Lower lobe of right lung (tissue), 2 donors: ENCODE measurements at regions not wholly inside any gene's neighbourhood (a gene's known extent, or its start where the extent isn't known, plus 50 kb on each side); places are given as distances from the start of the nearest gene placed in this dataset.
"Not testable (repeated sequence)": the region's sequence is repeated elsewhere in the genome, so short reads cannot be mapped to it uniquely, and the experiment has no call there.

Source experiments
- ATAC-seq, 2 donors: fragments of 200-7000 bp; cut with Tn5 transposase; one replicate each; pipeline ENCODE4 v1.9.1; 2020 to 2022; ENCODE audit warnings: mild to moderate bottlenecking in 2 of 2, moderate library complexity in 2 of 2
- DNase-seq: peaks from one replicate; pipeline ENCODE4 v3.0.0-alpha.2; 2020
- H3K27ac ChIP-seq: fragments of 200-600 bp; one replicate; pipeline ENCODE4 v1.8.0; 2022
- H3K27me3 ChIP-seq: fragments of 200-600 bp; one replicate; pipeline ENCODE4 v1.8.0; 2022; ENCODE audit warnings: low read depth
- H3K36me3 ChIP-seq: fragments of 200-600 bp; one replicate; pipeline ENCODE4 v1.8.0; 2022; ENCODE audit warnings: mild to moderate bottlenecking
- H3K4me1 ChIP-seq: fragments of 200-600 bp; one replicate; pipeline ENCODE4 v1.8.0; 2022
- H3K4me3 ChIP-seq: fragments of 200-600 bp; one replicate; pipeline ENCODE4 v1.8.0; 2022; ENCODE audit warnings: mild to moderate bottlenecking
- H3K9me3 ChIP-seq: fragments of 200-600 bp; one replicate; pipeline ENCODE4 v1.8.0; 2022
- CTCF ChIP-seq: fragments of 200-600 bp; IDR thresholded peaks from one replicate; pipeline ENCODE4 v1.8.0; 2022; ENCODE audit warnings: antibody characterized with exemption, mild to moderate bottlenecking
- intact Hi-C: fragments of 100-400 bp; cut with DNase I; formaldehyde crosslinking; loops from one replicate; pipeline ENCODE4 v1.11.0; 2022
- donor health status: DM: no; HTN: yes; CAD: no; lungs with severe emphysema.

GRCh38 chr16:29144669-29145062 lies 159.8 kb downstream of the LAT start:
- H3K36me3 ChIP-seq, H3K27me3 ChIP-seq, H3K4me1 ChIP-seq, H3K27ac ChIP-seq, H3K4me3 ChIP-seq, intact Hi-C loops, H3K9me3 ChIP-seq: not testable (repeated sequence)
- ATAC-seq = peak in 1 of 2 donors; percentile 20
- peak; percentile 35 for DNase-seq

- H3K36me3 ChIP-seq, H3K4me1 ChIP-seq, H3K27ac ChIP-seq, ATAC-seq, H3K27me3 ChIP-seq, intact Hi-C loops, H3K9me3 ChIP-seq, H3K4me3 ChIP-seq: not testable (repeated sequence)
- peak; percentile 37 for DNase-seq
These were observed 159.2 kb downstream of the LAT start for GRCh38 chr16:29143739-29144668.

DNA sequence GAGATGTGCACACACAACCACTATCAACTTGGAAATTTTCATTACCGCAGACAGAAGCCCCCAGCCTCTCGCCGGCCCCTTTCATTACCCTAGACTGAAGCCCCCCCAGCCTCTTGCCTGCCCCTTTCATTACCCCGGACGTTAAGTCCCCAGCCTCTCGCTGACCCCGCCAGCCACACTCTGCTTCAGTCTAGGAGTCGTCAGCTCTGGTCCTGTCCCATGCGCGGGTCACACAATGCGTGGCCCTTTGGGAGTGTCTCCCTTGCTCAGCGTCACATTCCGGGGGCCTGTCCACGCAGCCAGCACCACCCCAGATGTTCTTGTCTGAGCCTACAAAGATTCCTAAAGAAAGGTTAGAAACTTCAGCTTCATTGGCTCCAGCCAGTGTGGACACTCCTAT lies 157.7 kb downstream of the LAT start:
- ATAC-seq, H3K4me1 ChIP-seq, H3K4me3 ChIP-seq, H3K27ac ChIP-seq, H3K9me3 ChIP-seq, H3K27me3 ChIP-seq, intact Hi-C loops, H3K36me3 ChIP-seq: not testable (repeated sequence)
- DNase-seq = peak; percentile 28

DNA sequence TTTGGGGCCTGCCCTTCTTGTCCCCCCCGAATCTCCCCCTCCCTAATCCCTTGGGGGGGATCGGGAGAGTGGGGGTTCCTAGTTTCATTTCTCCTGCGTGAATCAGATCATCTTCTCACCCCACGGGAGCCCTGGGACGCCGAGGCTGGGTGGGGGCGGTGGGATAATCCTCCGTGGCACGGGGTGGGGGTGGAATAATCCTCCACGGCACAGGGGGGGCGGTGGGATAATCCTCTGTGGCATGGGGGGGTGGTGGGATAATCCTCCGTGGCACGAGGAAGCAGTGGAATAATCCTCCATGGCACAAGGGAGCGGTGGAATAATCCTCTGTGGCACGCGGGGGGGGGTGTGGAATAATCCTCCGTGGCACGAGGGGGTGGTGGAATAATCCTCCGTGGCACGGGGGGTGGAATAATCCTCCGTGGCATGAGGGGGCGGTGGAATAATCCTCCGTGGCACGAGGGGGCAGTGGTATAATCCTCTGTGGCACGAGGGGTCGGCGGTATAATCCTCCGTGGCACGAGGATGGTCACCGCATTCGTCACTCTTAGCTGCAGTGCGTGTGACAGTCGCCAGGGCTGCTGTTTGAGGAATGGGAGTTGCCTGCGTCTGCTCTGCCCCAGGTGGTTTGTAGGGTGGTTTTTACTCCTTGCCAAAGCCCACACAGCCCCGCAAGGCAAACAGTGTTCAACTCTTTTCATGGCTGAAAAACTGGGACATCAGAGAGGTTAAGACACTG lies 156.9 kb downstream of the LAT start:
- H3K27ac ChIP-seq = no peak overlapping the region
- no peak for TF ChIP-seq CTCF
- no peak overlapping the region for H3K4me3 ChIP-seq
- ATAC-seq = no peak
- H3K9me3 ChIP-seq = no peaks in the 10 kb centered on the region
- DNase-seq = peak; percentile 18
- H3K27me3 ChIP-seq = no peaks in the 10 kb centered on the region
- no peaks in the 10 kb centered on the region for H3K36me3 ChIP-seq
- intact Hi-C loops = no loop called here
- H3K4me1 ChIP-seq = no peaks in the 10 kb centered on the region

- H3K36me3 ChIP-seq, H3K27me3 ChIP-seq, H3K4me1 ChIP-seq, H3K9me3 ChIP-seq, ATAC-seq, intact Hi-C loops, H3K4me3 ChIP-seq, H3K27ac ChIP-seq: not testable (repeated sequence)
- DNase-seq = peak; percentile 12
These were observed 156.3 kb downstream of the LAT start for GRCh38 chr16:29141121-29141520.

DNA sequence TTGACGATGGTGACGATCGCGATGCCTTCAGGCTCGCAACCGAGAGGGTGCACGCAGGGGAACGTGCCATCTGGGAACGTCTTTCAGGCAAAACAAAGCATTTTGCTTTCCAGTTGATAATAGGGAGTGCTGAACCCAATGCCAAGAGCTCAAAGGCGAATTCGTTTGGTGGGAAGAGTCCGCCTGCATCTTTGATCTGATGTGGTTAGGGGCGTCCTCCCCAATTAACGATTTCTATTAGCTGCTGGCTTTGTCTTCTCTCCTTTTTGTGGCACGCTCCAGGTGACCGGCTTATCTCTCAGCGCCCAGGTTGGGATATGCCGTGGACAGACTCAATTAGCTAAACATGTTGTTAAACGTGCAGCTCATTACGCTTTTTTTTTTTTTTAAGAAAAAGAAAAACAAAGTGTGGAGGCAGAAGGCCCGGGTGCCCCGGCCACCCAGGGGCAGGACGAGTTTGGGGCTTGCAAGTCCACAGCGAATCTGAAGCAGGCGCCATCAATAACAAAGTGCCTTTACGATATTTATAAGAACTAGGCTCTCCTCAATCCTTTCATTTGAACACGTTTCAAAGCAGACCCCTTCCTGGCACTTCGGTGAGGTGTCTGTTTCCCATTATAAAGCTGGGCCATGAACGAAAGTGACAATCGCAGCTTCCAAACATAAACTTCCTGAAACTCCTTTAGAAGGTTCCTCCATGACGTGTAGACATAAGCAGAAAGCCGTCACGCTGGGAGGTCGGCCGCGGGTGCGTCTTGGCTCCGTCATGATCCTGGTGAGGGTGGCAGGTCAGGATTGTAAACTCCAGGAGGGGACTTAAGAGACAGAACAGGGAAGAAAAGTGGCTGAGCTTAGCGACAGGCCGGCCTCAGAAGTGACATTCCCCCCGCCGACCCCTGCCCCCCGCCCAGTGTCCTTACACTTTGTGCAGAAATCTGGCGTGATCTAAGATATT lies 155.3 kb downstream of the LAT start:
- H3K27ac ChIP-seq, H3K9me3 ChIP-seq, H3K4me1 ChIP-seq, H3K4me3 ChIP-seq, H3K36me3 ChIP-seq, intact Hi-C loops, ATAC-seq, H3K27me3 ChIP-seq: not testable (repeated sequence)
- DNase-seq = peak; percentile 24

GRCh38 chr16:29139261-29139802 lies 154.5 kb downstream of the LAT start:
- Histone ChIP-seq H3K4me1 (no peaks in the 10 kb centered on the region), H3K4me3 (no peak overlapping the region), H3K27ac (no peak overlapping the region), H3K27me3 (no peaks in the 10 kb centered on the region), H3K9me3 (no peaks in the 10 kb centered on the region), H3K36me3 (no peaks in the 10 kb centered on the region)
- DNase-seq = peak; percentile 16
- TF ChIP-seq CTCF = no peak
- intact Hi-C loops = no loop called here
- no peak for ATAC-seq

DNA sequence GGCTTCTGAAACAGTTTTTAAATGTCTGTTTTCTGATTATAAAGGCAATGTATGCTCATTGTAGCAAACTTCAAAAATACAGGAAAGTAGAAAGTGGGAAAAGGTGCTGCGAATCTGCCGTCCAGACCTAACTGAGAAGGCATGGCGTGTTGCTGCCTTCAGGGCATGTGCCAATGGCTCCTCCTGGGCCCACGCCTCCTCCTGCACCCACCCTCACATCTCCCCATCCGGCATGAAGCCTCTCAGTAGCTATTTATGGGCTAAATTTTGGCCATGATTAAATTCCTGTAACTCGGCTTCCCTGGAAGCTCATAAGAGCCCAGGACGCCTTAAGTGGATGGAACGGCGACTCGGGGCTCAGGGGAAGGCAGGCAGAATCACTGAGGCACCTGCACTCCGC lies 153.8 kb downstream of the LAT start:
- H3K4me3 ChIP-seq, H3K36me3 ChIP-seq, H3K9me3 ChIP-seq, H3K27me3 ChIP-seq, ATAC-seq, H3K27ac ChIP-seq, H3K4me1 ChIP-seq, intact Hi-C loops: not testable (repeated sequence)
- peak; percentile 2 for DNase-seq

DNA sequence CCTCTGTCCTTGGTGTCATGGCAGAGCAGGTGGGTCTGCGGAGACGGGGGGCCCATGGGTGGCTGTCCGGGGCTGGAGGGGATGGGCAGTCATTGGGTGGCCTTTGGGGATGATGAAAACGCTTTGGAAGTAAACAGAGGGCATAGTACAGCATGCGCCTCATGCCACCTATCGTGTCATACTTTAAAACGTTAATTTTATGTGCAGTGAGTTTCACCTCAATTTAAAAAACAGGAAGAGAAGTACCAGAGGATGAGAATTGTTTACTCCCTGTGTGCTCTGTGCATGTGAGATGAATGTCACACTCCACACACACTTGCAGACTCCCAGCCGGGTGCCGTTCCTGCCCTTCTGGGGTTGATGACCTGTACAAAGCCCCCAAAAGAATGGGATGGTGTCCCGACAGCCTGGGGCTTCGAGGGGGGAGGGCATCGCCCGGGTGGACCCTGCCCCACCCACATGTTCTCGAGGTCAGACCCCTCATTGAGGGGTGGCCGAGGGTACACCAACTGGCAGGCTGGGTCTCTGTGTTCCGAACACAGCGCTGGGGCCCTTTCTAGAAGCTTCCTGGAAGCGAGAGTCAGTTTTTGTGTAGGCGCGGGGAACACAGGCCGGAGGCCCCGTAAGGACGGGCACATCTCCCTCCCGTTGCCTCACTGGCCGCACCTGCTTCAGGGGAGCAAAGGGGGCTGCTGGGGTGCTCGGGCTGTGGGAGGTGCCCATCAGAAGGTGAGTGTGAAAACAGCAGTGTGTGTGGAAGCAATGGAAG lies 153.2 kb downstream of the LAT start:
- peak; percentile 9 for DNase-seq
- H3K36me3 ChIP-seq, H3K9me3 ChIP-seq, H3K27ac ChIP-seq, H3K27me3 ChIP-seq, H3K4me3 ChIP-seq, ATAC-seq, intact Hi-C loops, H3K4me1 ChIP-seq: not testable (repeated sequence)

DNA sequence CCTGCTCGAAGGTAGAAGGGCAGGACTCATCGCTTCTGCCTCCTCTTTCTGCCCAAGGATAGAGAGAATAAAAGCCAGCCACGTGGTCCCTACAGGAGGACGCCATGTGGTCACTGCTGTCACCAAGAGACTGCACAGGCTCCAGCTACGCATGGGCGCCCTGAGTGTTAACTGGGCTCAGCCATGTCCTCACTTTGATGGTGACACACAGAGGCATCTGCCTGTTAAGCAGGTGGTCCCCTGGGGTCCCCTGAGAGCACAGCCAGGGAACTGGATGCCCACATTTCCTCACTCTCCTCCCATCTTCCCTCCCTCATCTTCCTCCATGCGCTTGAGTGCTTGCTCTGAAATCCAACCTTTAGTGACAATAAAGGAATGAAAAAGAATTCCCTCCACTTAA lies 152.6 kb downstream of the LAT start:
- not testable (repeated sequence) for H3K4me1 ChIP-seq, ATAC-seq

More for the DNA sequence above, 152.6 kb downstream of the LAT start:
- H3K27ac ChIP-seq, H3K36me3 ChIP-seq, H3K9me3 ChIP-seq, H3K4me3 ChIP-seq, H3K27me3 ChIP-seq, DNase-seq, intact Hi-C loops: not testable (repeated sequence)
